GM12878 (cell line): ENCODE measurements at regions not wholly inside any gene's neighbourhood (a gene's known extent, or its start where the extent isn't known, plus 50 kb on each side); places are given as distances from the start of the nearest gene placed in this dataset.

Source experiments
- BACH1 ChIP-seq: fragments of 450-650 bp; IDR thresholded peaks from 2 replicates; pipeline ENCODE4 v1.6.1; 2017; ENCODE audit warnings: mild to moderate bottlenecking, borderline replicate concordance
- CBX3 ChIP-seq: fragments of 200-600 bp; sonication (generic); IDR thresholded peaks from 2 replicates; pipeline ENCODE4 v1.6.1; 2016; ENCODE audit warnings: low read depth, borderline replicate concordance
- CBX5 ChIP-seq: sonication (generic); IDR thresholded peaks from 2 replicates; pipeline ENCODE4 v1.6.1; 2016; ENCODE audit warnings: low read depth, moderate library complexity, mild to moderate bottlenecking, inconsistent platforms
- EZH2 ChIP-seq: IDR thresholded peaks from 2 replicates; pipeline ENCODE4 v1.6.1; 2012; ENCODE audit warnings: low read depth, mild to moderate bottlenecking, control low read depth, inconsistent platforms, low read length, borderline replicate concordance; ENCODE audit not compliant: control insufficient read depth
- FOXK2 ChIP-seq: fragments of 450-650 bp; IDR thresholded peaks from 2 replicates; pipeline ENCODE4 v1.6.1; 2017; ENCODE audit warnings: mild to moderate bottlenecking, moderate library complexity
- HSF1 ChIP-seq: fragments of 150-350 bp; IDR thresholded peaks from 2 replicates; pipeline ENCODE4 v1.6.1; 2014; ENCODE audit warnings: mild to moderate bottlenecking, low read depth, low read length
- IRF3 ChIP-seq: fragments of 450-650 bp; IDR thresholded peaks from 2 replicates; pipeline ENCODE4 v1.6.1; 2014; ENCODE audit warnings: mild to moderate bottlenecking
- JUND ChIP-seq: IDR thresholded peaks from 2 replicates; pipeline ENCODE4 v1.6.1; 2012; ENCODE audit warnings: low read depth, mild to moderate bottlenecking, low read length, improper control_type of control experiment, moderate library complexity
- MAX ChIP-seq: IDR thresholded peaks from 2 replicates; pipeline ENCODE4 v1.6.1; 2012; ENCODE audit warnings: low read depth, low read length, improper control_type of control experiment
- NKRF ChIP-seq: fragments of 450-650 bp; conservative IDR thresholded peaks from 2 replicates; pipeline ENCODE4 v1.6.1; 2017; ENCODE audit warnings: mild to moderate bottlenecking, moderate library complexity
- PKNOX1 ChIP-seq: fragments of 450-650 bp; IDR thresholded peaks from 2 replicates; pipeline ENCODE4 v1.6.1; 2016; ENCODE audit warnings: mild to moderate bottlenecking
- ZBTB11 ChIP-seq: fragments of 450-650 bp; formaldehyde crosslinking; IDR thresholded peaks from 2 replicates; pipeline ENCODE4 v1.5.0; 2022; ENCODE audit warnings: mild to moderate bottlenecking, missing genetic modification characterization
- ZBTB4 ChIP-seq: fragments of 450-650 bp; formaldehyde crosslinking; IDR thresholded peaks from 2 replicates; pipeline ENCODE4 v1.4.0; 2022; ENCODE audit warnings: mild to moderate bottlenecking, moderate library complexity
- ZNF24 ChIP-seq: fragments of 450-650 bp; IDR thresholded peaks from 2 replicates; pipeline ENCODE4 v1.6.1; 2017; ENCODE audit warnings: antibody characterized with exemption, mild to moderate bottlenecking

GRCh38 chr14:96649327-96649601 is 147.1 kb downstream of the PAPOLA start (continued):
- no peak for TF ChIP-seq NKRF
- TF ChIP-seq FOXK2: no peak
- TF ChIP-seq ZBTB4 (CRISPR knock-in tag): no peak
- TF ChIP-seq ZNF24: no peak
- no peak for TF ChIP-seq JUND
- TF ChIP-seq EZH2: no peak
- no peak for TF ChIP-seq IRF3
- TF ChIP-seq ZBTB11 (CRISPR knock-in tag): no peak
- no peak for TF ChIP-seq HSF1
- TF ChIP-seq PKNOX1: no peak
- no peak for TF ChIP-seq CBX3
- no peak for TF ChIP-seq MAX
- no peak for TF ChIP-seq CBX5
- TF ChIP-seq BACH1: no peak
